NCI-H146 treated with DMSO at 0.1 percent for 48 hours (cell line): ENCODE measurements at regions not wholly inside any gene's neighbourhood (a gene's known extent, or its start where the extent isn't known, plus 50 kb on each side); places are given as distances from the start of the nearest gene placed in this dataset.
"Not testable (repeated sequence)": the region's sequence is repeated elsewhere in the genome, so short reads cannot be mapped to it uniquely, and the experiment has no call there.

Experiments
- DNase-seq: peaks from one replicate; lab custom pipeline; 2025; ENCODE audit not compliant: unreplicated experiment; lab: John Stamatoyannopoulos, UW

DNA sequence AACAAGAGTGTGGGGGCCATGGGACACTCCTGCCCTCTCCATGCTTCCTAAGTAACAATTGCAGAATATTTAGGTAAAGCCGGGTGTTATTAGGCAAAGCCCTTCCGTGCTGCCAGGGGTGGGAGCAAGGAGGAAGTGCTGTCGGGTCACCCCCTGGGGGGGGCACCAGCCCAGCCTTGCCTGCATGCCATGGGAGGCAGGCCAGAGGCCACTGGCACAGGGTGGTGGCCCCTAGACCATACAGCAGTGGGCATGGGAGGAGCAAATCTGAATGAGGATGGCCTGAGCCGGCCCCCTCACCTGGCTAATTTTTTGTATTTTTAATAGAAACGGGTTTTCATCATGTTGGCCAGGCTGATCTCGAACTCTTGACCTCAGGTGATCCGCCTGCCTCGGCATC, 355.7 kb upstream of the CDH8 start:
- no peak for DNase-seq

DNA sequence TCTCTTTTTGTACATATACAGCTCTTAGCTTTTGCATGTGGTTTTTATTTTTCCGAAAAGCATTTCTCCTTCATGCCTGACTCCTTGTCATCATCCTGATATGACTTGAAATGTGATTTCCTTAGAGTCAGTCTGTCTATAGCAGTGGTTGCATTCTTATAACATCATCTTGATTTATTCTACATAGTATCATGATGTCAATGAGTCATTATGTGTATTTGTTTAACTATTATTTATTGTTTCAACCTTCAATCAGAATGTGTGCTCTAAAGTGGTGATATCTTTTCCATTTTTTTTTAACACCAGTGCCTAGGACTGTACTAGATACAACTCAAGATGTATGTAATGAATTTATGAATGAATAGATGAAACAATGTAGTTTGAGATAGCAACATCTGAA, 354.9 kb upstream of the CDH8 start:
- no peak for DNase-seq

DNA sequence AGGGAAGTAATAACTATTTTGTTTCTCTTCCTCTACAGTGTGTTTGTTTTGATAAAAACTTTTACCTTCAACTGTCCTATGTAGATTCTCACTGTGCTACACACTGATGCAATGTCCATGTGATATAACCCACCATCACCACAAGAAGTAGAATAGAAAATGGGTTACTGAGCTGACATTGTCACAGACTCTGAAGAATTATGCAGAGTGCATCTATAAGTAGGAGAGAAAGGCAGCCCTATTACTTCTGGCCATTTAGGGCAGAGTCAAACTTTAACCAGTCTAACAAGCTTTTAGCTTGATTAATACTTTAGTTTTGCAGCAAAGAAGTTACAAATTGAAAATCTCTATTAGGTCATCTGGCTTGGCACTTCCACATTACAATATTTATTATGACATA, 354.0 kb upstream of the CDH8 start:
- DNase-seq, result no peak

DNA sequence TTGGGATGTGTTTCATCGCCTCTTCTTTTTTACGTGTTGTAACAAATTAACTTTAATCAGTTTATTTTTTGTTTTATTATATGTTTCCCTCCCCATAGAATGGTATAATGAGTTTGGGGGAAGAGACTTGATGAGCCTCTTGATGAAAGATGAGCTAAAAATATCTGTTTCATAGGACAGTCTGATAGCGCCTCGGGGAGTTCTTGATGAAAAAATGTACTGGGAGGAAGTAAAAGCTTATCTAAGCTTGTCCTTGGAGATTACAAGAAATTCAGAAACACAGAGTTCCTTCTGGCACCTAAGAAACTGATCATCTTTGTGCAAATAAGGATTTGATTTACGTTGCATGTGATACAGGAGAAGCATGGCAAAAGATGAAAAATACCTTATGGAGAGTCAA, 350.2 kb upstream of the CDH8 start:
- DNase-seq, result no peak

DNA sequence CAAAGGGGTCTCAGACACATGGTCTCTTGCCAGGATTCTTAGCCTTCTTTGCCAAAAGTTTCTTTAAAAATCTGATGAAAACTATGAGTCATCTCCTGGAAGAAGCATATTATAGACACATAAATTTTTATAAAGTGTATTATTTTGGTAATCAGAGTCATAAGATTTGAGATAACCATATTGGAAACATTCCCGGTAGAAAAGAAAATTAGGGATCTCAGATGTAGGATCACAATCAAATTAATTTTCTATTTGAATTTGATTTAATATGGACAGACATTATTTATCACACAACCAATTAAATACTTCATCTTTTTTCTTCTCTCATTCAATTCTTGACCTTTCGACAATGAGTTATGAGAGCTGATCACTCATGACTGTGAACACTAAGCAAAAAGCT, 347.7 kb upstream of the CDH8 start:
- DNase-seq, result no peak

DNA sequence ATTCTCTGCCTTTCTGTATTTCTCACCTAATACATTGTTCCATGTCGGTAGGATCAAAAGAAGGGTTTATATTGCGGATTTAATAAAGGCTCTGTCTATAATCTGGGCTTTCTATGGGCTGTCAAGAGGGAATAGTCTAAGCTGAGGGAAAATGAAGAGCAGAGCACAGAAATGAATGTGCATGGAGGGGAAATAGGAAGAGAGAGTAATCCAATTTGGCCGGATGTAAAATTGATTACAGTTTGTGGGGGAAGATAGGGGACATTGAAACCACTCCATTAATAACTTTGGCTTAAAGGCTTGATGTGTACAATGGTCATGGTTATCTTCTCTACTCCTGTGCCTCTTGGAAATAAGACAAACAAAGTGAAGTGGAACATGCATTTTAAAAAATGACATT, 334.2 kb upstream of the CDH8 start:
- DNase-seq, result no peak

DNA sequence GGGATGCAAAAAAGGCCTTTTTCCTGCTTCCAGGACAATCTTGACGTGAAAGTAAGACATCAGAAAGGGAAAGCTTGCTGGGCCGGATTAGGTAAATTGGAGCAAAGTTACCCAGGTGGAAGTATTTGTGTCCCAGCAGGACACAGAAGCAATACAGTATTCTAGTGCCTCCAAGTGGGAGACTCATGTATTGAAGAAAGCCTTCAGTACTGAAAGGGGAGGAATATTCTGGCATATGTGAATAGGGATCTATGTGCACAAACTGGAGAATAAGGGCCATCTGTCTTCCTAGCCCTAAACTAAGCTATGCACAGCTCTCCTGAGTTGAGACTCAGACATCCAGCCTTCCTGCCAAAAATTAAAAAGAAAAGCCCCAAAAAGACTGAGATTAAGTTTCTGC, 327.3 kb upstream of the CDH8 start:
- DNase-seq, result no peak

DNA sequence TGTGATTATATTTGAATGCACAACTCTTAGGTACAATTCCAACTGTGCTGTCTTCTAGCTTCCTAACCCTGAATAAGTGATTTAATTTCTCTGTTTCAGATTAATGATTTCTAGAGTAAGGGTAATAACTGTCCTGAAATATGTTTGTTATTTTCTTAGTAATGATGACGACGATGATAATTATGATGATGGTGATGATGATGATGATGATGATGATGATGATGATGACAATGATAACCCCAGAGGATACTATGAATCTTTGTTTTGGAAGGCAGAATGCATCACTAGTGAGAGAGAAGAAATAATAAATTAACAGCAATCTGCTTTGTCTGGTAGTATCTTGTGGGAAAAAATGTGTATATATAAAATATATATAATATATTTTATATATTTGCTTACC, 317.1 kb upstream of the CDH8 start:
- no peak for DNase-seq

DNA sequence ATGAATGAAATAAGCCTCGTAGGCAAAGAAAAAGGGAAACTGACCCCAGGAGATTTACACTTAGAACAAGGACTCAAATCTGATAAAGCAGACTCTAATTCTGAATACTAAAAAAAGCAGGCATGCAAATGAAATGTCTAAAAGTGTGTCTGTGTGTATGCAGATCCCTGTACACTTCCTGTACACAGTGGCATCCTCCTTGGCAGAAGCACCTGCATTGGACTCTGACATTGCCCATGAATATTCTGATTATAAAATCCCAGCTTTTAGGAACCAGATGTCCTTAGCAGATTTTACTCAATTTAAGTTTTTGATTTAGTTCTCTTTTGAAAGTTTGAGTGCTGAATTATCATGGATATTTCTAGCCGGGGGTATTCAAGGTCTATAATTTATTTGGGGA, 306.0 kb upstream of the CDH8 start:
- DNase-seq, result no peak

DNA sequence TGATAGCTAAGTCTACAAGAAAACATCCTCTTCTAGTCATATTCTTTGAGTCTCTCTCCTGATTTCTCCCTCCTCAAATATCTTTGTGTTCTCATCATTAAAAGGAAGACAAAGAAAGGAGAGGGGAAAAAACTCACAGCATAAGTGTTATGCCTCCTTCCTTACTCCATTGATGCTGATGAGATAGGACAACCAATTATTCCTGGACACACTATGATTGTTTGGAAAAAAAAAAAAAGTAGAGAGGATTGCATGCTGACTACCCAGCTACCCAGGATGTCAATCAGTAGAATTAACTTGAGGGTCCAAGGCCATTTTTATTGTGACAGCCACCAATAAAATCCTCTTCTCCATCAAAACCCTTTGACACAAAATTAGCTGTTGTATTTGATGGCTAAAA, 299.1 kb upstream of the CDH8 start:
- no peak for DNase-seq

DNA sequence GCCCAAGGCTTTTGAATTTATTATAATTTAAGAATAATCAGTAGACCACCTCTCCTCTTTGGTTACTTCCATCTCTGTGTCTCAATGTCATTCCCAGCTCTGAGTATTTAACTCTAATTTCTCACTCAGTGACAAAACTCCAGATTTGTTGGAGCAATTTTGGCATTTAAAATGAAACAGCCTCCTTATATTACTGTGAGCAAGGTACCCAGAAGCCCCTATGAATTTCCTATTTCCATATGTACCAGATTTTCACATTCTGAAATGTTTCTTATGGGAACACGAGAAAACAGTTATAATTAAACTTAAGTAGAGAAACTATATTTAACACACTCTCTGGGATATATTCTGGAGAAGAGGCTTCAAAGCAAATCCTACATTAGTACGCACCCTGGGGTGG, 285.4 kb upstream of the CDH8 start:
- DNase-seq, result no peak

DNA sequence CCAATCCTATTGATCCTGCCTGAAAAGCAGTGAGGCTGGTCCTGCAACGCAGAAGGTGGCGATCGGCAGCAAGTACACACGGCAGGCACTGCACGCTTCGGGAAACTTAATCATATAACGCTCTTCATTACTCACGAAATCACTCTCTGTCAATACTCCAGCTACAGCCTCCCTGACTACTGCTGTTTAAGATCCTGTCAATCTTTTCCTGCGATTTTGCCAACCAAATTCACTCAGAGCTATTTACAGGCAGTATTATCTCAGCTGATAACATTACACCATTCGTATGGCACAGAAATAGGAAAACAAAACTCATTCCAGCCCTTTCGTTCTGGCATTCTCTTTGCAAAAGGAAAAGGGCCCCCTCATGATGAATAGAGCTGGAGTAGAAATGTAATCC, 262.4 kb upstream of the CDH8 start:
- no peak for DNase-seq

DNA sequence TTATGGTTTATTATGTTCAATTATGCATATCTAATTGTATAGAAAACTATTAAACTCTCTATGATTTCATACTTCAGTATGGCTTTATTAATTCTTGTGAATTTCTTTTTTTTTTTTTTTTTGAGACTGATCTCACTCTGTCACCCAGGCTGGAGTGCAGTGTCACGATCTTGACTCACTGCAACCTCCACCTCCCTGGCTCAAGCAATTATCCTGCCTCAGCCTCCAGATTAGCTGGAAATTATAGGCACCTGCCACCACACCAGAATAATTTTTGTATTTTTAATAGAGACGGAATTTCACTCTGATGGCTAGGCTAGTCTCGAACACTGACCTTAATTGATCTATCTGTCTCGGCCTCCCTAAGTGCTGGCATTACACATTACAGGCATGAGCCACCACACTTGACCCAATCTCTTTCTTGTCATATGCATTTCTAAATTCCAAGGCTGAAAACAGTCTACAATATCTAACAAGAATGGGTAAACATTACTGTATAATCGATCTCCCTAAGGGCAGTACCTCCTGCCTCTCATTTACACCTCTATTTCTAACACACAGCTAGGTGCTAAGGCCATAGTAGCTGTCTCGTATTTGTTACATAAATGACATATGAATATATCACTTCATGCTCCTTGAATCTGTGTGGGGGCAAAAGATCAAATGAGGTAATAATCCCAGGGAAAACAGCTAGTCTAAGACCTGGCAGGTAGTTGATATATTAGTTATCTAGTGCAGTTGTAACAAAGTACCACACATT, 258.2 kb upstream of the CDH8 start:
- DNase-seq, result no peak

DNA sequence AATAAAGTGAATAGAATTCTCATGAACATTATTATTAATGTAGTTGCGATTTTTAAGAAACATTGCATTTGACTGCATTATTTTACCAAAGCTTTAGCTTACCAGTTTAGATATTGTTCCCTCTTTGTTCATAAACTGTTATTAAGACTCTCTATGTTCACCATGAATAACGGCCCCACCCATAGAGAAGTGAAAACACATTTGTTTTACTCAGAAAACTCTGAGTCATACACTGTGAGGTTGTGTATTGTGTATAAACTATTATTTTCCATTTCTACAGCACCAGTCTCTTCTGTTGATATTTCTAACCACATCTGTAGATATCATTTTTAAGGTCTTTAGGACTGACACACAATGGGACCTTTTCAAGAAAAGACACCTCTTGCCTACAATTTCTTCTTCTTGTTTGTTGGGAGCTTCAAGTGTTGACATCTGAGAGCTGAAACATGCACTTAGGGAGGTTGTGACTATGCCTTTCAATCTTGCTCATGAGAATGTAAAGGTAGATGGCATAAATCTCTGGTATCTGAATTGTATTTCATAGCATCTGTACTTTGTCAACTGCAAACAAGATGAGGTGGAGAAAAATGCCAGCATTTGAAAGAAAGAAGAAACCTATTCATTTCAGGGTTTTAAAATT, 252.9 kb upstream of the CDH8 start:
- no peak for DNase-seq

DNA sequence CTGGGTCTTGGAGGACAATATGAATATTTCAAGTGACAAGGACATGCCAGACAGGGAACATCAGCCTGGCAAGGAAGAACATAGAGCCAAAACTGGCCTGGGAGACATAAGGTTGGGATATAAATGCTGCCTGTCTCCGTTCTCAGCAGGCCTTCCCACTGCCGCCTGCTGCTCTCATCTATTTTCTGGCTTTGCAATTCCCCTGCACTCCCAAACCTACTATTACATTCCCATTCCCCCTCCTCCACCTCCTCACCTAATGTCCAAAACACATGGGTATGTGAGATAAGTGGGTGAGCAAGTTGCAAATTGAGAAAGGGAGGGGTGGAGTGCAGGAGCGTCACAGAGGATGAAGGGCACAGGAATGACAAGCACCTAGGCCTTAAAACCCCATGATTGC, 244.3 kb upstream of the CDH8 start:
- no peak for DNase-seq

DNA sequence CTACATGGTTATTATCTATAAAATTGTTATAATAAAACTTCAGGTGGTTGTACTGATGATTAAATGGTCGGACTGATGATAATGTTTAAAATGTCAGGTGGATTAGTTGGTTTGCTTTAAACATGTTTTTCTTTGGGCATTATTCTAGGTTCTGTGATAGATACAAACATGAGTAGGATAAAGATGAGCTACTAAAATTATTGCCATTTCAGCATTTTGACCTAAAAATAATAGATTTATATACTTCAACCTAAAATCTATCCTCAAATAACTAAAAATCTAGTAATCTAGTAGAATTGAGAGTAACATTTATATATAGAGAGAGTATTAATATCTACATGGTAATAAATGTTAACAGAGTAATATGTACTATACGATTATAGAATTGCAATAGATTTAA, 241.7 kb upstream of the CDH8 start:
- no peak for DNase-seq

DNA sequence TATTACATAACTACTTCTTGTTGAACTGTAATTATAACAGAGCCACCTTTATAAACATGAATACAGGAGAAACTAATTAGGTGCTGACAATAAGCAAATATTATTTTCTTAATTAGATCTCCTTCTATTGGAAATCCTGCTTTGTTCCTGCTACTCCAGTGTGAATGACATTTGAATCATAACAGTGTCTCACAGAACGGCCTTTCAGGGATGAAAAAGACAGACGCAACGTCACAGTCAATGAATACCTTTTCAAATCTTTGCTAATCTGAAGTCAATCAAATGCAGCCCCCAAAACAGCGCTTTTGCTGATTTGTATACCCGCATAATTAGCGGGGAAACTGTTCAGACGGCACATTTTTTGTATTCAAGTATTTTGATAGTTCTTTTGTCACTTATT, 240.4 kb upstream of the CDH8 start:
- no peak for DNase-seq

DNA sequence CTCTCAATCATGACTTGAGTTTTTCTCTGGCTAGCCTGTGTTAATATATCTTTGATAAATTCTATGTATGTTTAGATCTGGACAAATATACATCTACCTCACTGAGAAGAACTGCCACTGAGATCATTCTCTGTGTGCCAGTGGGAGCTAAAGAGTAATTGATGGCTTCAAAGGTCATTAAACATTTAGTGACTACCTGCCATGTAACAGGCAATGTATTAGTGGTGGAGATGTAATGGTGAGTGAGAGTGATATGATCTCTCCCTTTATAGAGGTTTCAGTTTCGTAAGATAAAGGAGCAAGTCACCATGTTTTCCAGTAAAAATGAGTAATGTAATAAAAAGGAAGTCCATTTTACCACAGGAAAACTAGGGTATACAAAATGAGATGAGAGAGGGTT, 235.8 kb upstream of the CDH8 start:
- no peak for DNase-seq

DNA sequence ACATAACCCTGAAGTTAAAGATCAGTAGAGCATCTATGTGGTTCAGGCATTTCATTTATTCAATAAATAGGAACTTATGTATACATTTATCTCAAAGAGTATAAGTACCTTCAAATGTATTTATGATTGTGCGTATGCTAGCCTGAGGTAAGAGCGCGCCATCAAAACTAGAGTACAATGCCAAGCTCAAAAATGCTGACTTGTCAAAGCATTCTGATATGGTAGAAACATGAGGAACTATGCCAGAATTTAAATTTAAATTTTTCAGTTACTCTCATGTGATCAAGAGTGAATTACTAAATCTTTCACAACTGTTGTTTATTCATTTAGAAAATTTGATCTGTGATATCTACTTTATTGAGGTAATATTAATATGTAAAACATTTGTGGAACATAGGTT, 225.5 kb upstream of the CDH8 start:
- no peak for DNase-seq

DNA sequence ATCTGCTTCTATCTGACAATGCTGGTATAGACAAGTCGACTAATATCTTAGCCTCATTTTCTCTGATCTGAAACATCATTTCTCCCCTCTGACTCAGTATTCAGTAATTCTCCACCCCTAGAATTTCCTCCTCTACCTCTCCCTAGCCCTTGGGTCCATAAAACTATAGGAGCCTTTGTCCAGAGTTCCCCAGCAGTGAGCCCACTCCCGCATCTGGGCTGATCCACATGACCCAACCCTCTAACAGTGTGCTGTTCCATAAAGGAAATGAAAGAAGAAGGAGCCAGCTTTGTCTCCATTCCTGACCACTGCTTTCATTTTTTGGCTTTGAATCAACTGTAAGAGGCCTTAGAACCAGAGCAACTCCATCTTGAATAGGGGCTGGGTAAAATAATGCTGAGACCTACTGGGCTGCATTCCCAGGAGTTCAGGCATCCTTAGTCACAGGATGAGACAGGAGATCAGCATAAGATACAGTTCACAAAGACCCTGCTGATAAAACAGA, 222.7 kb upstream of the CDH8 start:
- DNase-seq, result not testable (repeated sequence)

DNA sequence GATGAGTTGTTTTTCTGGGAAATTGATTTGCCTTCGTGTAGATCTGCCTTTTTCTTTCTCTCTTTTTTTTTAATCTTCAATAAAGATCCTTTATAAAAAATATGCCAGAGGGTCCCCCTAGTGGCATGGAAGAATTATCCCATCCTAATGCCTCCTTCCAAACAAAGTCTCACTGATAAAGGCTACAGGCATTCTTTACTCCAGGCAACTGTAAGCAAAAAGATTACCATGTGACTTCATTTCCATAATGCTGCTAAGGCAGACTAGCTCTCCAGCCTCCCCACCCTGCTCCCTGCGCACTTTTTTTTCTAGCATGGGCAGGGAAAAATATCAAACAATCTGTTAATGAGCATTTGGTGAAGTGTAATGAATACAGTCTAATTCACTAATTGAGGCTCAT, 220.2 kb upstream of the CDH8 start:
- no peak for DNase-seq

DNA sequence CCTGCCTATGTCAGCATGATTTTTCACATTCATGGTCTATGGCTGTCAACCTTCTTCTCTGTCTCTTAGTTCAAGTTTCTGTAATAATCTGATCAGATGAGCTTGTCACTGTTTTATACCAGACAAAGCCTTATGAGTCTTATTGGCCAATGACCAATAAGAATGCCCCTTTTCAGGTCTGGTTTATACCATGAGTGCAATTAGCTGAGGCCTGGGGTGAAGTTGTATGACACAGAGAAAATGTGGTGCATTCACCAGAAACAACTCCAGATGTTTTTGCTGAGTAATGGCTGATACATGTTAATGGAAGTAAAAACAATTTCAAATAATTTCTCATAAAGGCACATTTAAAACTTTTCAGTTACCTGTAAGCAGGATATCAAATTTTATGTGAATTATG, 218.6 kb upstream of the CDH8 start:
- no peak for DNase-seq

DNA sequence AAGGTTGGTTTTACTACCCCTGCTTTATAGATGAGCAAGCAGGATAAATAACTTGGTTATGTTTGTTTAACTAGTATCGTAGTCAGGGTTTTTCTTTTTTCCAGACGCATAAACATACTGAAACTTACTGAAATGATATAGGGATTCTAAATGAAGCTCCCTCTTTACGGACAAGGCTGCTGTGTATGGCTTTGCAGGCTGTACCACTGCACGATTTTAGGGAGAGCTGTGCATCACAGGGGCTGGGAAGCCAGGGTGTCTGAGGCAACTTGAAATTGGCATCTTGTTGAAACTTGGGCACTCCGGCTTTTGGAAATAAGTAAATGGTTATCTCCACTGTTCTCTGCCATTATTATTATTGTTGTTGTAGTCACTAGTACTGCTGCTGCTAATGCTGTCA, 218.1 kb upstream of the CDH8 start:
- DNase-seq, result no peak
